ENCODE measurements at regions not wholly inside any gene's neighbourhood (a gene's known extent, or its start where the extent isn't known, plus 50 kb on each side); places are given as distances from the start of the nearest gene placed in this dataset.
"Not testable (repeated sequence)": the region's sequence is repeated elsewhere in the genome, so short reads cannot be mapped to it uniquely, and the experiment has no call there.

GRCh38 chr7:57740126-57740525 is 290.1 kb downstream of the ZNF716 start:
- H3K27me3 ChIP-seq (ENCODE audit: control insufficient read depth, insufficient read depth, low read length); H3K9me3 ChIP-seq (ENCODE audit: control insufficient read depth, insufficient read depth, low read length); DNase-seq (ENCODE audit: low read depth, low spot score); H3K4me3 ChIP-seq (ENCODE audit: low read depth, low read length); H3K27ac ChIP-seq (ENCODE audit: low read depth, low read length); POLR2A ChIA-PET; CTCF ChIA-PET: not testable (repeated sequence)

- Histone ChIP-seq H3K9me3 (ENCODE audit: control insufficient read depth, insufficient read depth, low read length) (peaks cover 53% of the 10 kb centered on the region), H3K27ac (ENCODE audit: low read depth, low read length) (no peak overlapping the region), H3K27me3 (ENCODE audit: control insufficient read depth, insufficient read depth, low read length) (no peaks in the 10 kb centered on the region), H3K4me3 (ENCODE audit: low read depth, low read length) (no peak overlapping the region)
- CTCF ChIA-PET: no interaction called here
- no peak for DNase-seq (ENCODE audit: low read depth, low spot score)
- POLR2A ChIA-PET: no interaction called here
- TF ChIP-seq, protein P1, sequence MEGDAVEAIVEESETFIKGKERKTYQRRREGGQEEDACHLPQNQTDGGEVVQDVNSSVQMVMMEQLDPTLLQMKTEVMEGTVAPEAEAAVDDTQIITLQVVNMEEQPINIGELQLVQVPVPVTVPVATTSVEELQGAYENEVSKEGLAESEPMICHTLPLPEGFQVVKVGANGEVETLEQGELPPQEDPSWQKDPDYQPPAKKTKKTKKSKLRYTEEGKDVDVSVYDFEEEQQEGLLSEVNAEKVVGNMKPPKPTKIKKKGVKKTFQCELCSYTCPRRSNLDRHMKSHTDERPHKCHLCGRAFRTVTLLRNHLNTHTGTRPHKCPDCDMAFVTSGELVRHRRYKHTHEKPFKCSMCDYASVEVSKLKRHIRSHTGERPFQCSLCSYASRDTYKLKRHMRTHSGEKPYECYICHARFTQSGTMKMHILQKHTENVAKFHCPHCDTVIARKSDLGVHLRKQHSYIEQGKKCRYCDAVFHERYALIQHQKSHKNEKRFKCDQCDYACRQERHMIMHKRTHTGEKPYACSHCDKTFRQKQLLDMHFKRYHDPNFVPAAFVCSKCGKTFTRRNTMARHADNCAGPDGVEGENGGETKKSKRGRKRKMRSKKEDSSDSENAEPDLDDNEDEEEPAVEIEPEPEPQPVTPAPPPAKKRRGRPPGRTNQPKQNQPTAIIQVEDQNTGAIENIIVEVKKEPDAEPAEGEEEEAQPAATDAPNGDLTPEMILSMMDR (IDR thresholded peaks at IDR 0.05; ENCODE audit: low read depth, low read length): no peak
Observed at GRCh38 chr7:57769131-57769530, 319.2 kb downstream of the ZNF716 start.

- Histone ChIP-seq H3K9me3 (ENCODE audit: control insufficient read depth, insufficient read depth, low read length) (peaks cover 61% of the 10 kb centered on the region), H3K4me3 (ENCODE audit: low read depth, low read length) (no peak overlapping the region), H3K27ac (ENCODE audit: low read depth, low read length) (no peak overlapping the region), H3K27me3 (ENCODE audit: control insufficient read depth, insufficient read depth, low read length) (no peaks in the 10 kb centered on the region)
- DNase-seq (ENCODE audit: low read depth, low spot score): no peak
- TF ChIP-seq, protein P1 (IDR thresholded peaks at IDR 0.05; ENCODE audit: low read depth, low read length): no peak
- ChIA-PET CTCF (no interaction called here), POLR2A (no interaction called here)
Observed at GRCh38 chr7:57769958-57770357, 320.0 kb downstream of the ZNF716 start.

GRCh38 chr7:57772126-57772924 is 322.3 kb downstream of the ZNF716 start:
- DNase-seq (ENCODE audit: low read depth, low spot score): no peak
- no peak overlapping the region for H3K27ac ChIP-seq (ENCODE audit: low read depth, low read length)
- peaks cover 84% of the 10 kb centered on the region for H3K9me3 ChIP-seq (ENCODE audit: control insufficient read depth, insufficient read depth, low read length)
- ChIA-PET CTCF (no interaction called here), POLR2A (no interaction called here)
- no peak overlapping the region for H3K4me3 ChIP-seq (ENCODE audit: low read depth, low read length)
- no peaks in the 10 kb centered on the region for H3K27me3 ChIP-seq (ENCODE audit: control insufficient read depth, insufficient read depth, low read length)
- TF ChIP-seq, protein P1 (IDR thresholded peaks at IDR 0.05; ENCODE audit: low read depth, low read length): no peak

DNA sequence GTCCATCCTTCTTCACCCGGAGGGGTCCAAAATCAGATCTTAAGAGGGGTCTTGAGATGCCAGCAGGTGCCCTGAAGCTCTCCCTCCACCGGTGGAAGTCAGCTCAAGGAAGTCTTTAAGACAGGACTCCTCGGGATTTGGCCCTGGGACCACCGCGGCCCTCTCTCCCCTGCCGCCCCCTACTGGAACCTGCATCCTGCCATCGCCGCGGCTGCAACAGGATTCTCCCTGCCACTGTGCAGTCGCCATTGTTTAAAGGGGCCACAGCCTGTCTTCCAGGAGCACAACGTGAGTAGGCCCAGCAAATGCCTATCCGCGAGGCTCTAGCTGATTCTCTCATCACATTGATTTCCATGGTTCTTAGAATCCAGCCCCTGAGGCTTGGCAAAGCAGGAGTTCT is 324.3 kb downstream of the ZNF716 start:
- TF ChIP-seq, protein P1 (IDR thresholded peaks at IDR 0.05; ENCODE audit: low read depth, low read length): no peak
- H3K27me3 ChIP-seq (ENCODE audit: control insufficient read depth, insufficient read depth, low read length): no peaks in the 10 kb centered on the region
- ChIA-PET CTCF (no interaction called here), POLR2A (no interaction called here)
- no peak overlapping the region for H3K27ac ChIP-seq (ENCODE audit: low read depth, low read length)
- H3K4me3 ChIP-seq (ENCODE audit: low read depth, low read length): no peak overlapping the region
- peaks cover 84% of the 10 kb centered on the region for H3K9me3 ChIP-seq (ENCODE audit: control insufficient read depth, insufficient read depth, low read length)
- DNase-seq (ENCODE audit: low read depth, low spot score): no peak
